NCI-H2029 (cell line): ENCODE measurements at regions not wholly inside any gene's neighbourhood (a gene's known extent, or its start where the extent isn't known, plus 50 kb on each side); places are given as distances from the start of the nearest gene placed in this dataset.
A peak's percentile ranks its signal among the peaks of the same experiment; 100 is the strongest.

Source experiments
- DNase-seq: peaks from one replicate; lab custom pipeline; 2025; lab: John Stamatoyannopoulos, UW

- DNase-seq = no peak
Observed at GRCh38 chr7:145269418-145270161, 433.7 kb upstream of the TPK1 start.

GRCh38 chr7:145265180-145265579, 429.3 kb upstream of the TPK1 start:
- DNase-seq = no peak

GRCh38 chr7:145263886-145264285, 428.0 kb upstream of the TPK1 start:
- DNase-seq = no peak

GRCh38 chr7:145252031-145252430, 416.2 kb upstream of the TPK1 start:
- no peak for DNase-seq

GRCh38 chr7:145224775-145225174, 388.9 kb upstream of the TPK1 start:
- DNase-seq = no peak

- DNase-seq = no peak
Observed at GRCh38 chr7:145219461-145219860, 383.6 kb upstream of the TPK1 start.

- no peak for DNase-seq
Observed at GRCh38 chr7:145216866-145217265, 381.0 kb upstream of the TPK1 start.

GRCh38 chr7:145212050-145212449, 376.2 kb upstream of the TPK1 start:
- no peak for DNase-seq

GRCh38 chr7:145211211-145211610, 375.4 kb upstream of the TPK1 start:
- DNase-seq = no peak

- DNase-seq = no peak
Observed at GRCh38 chr7:145193951-145194350, 358.1 kb upstream of the TPK1 start.

GRCh38 chr7:145184956-145185355, 349.1 kb upstream of the TPK1 start:
- no peak for DNase-seq

GRCh38 chr7:145183069-145183468, 347.2 kb upstream of the TPK1 start:
- DNase-seq = no peak

- DNase-seq = no peak
Observed at GRCh38 chr7:145175366-145175765, 339.5 kb upstream of the TPK1 start.

GRCh38 chr7:145169908-145170307, 334.1 kb upstream of the TPK1 start:
- no peak for DNase-seq

GRCh38 chr7:145168879-145169278, 333.0 kb upstream of the TPK1 start:
- DNase-seq = no peak

GRCh38 chr7:145168427-145168826, 332.6 kb upstream of the TPK1 start:
- no peak for DNase-seq

- no peak for DNase-seq
Observed at GRCh38 chr7:145156834-145157233, 321.0 kb upstream of the TPK1 start.

GRCh38 chr7:145152589-145152988, 316.7 kb upstream of the TPK1 start:
- no peak for DNase-seq

GRCh38 chr7:145151676-145152075, 315.8 kb upstream of the TPK1 start:
- no peak for DNase-seq

- DNase-seq = no peak
Observed at GRCh38 chr7:145147865-145148264, 312.0 kb upstream of the TPK1 start.

- no peak for DNase-seq
Observed at GRCh38 chr7:145143685-145144084, 307.8 kb upstream of the TPK1 start.

- no peak for DNase-seq
Observed at GRCh38 chr7:145134377-145134776, 298.5 kb upstream of the TPK1 start.

- DNase-seq = no peak
Observed at GRCh38 chr7:145123502-145123901, 287.6 kb upstream of the TPK1 start.

- peak; percentile 43 for DNase-seq
Observed at GRCh38 chr7:145106001-145106400, 270.1 kb upstream of the TPK1 start.
